Tibial nerve (tissue), 4 donors: ENCODE measurements at regions not wholly inside any gene's neighbourhood (a gene's known extent, or its start where the extent isn't known, plus 50 kb on each side); places are given as distances from the start of the nearest gene placed in this dataset.

ENCODE experiments used
- EP300 ChIP-seq, 2 donors: sonication (generic); formaldehyde crosslinking; IDR thresholded peaks; one replicate each; pipeline ENCODE4 v1.6.1; 2017; ENCODE audit warnings: antibody characterized with exemption in 2 of 2, mild to moderate bottlenecking in 1 of 2
- POLR2A ChIP-seq, 2 donors: fragments of 450-650 bp; IDR thresholded peaks; one replicate each; pipeline ENCODE4 v1.6.1; 2017; ENCODE audit warnings: antibody characterized with exemption in 2 of 2, mild to moderate bottlenecking in 2 of 2, moderate library complexity in 2 of 2
- TF ChIP-seq, protein P1 (sequence below), 5 experiments: fragments of 200-600 bp in 3 of 5; fragments of 450-650 bp in 2 of 5; sonication (generic) in 3 of 5; IDR thresholded peaks; one replicate each; pipeline ENCODE4 v1.5.1; 2016 to 2019; ENCODE audit warnings: antibody characterized with exemption in 5 of 5, mild to moderate bottlenecking in 3 of 5, moderate library complexity in 2 of 5

DNA sequence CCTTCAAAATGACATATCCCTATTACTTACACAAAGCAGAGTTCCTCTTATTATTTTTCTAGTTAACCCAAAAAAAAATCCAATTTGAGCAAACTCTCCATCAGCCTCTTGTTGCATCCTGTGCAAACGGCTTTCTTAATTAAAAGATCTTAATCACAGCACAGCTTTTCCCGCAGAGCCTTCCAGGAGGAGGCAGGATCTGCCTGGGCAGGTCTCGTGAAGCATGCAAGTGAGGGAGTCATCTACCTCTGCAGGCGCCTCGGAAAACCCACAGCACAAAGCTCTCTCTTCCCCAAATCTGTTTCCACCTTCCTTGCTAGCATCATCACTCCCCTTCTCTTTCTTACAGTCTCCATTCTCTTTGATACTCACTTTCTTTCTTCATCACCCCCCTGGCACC, 100.4 kb downstream of the EN1 start:
- TF ChIP-seq EP300 (IDR thresholded peaks at IDR 0.05): no peak
- TF ChIP-seq, protein P1, sequence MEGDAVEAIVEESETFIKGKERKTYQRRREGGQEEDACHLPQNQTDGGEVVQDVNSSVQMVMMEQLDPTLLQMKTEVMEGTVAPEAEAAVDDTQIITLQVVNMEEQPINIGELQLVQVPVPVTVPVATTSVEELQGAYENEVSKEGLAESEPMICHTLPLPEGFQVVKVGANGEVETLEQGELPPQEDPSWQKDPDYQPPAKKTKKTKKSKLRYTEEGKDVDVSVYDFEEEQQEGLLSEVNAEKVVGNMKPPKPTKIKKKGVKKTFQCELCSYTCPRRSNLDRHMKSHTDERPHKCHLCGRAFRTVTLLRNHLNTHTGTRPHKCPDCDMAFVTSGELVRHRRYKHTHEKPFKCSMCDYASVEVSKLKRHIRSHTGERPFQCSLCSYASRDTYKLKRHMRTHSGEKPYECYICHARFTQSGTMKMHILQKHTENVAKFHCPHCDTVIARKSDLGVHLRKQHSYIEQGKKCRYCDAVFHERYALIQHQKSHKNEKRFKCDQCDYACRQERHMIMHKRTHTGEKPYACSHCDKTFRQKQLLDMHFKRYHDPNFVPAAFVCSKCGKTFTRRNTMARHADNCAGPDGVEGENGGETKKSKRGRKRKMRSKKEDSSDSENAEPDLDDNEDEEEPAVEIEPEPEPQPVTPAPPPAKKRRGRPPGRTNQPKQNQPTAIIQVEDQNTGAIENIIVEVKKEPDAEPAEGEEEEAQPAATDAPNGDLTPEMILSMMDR (IDR thresholded peaks at IDR 0.05): no peak
- no peak for TF ChIP-seq POLR2A (IDR thresholded peaks at IDR 0.05)
